Posterior vena cava (tissue), 2 donors: ENCODE measurements at regions not wholly inside any gene's neighbourhood (a gene's known extent, or its start where the extent isn't known, plus 50 kb on each side); places are given as distances from the start of the nearest gene placed in this dataset.

ENCODE experiments used
- DNase-seq: peaks from one replicate; pipeline ENCODE4 v3.0.0-alpha.2; 2020; ENCODE audit warnings: low spot score
- intact Hi-C, 2 donors: fragments of 100-400 bp; cut with DNase I; formaldehyde crosslinking; loops; one replicate each; pipeline versions ENCODE4 v1.14.1 to v1.14.2; 2022 to 2023
- microRNA-seq, 2 donors: library from miRNA; unstranded; fragments of <30 nt; microRNA quantifications; one replicate each; pipeline ENCODE4 v1.2.0, GENCODE V29; 2020 to 2021; ENCODE audit warnings: borderline microRNAs expressed in 2 of 2
- donor health status: DM: yes; HTN: yes; CAD: no.
- donor health status: DM: yes; HTN: yes; CAD: no.

DNA sequence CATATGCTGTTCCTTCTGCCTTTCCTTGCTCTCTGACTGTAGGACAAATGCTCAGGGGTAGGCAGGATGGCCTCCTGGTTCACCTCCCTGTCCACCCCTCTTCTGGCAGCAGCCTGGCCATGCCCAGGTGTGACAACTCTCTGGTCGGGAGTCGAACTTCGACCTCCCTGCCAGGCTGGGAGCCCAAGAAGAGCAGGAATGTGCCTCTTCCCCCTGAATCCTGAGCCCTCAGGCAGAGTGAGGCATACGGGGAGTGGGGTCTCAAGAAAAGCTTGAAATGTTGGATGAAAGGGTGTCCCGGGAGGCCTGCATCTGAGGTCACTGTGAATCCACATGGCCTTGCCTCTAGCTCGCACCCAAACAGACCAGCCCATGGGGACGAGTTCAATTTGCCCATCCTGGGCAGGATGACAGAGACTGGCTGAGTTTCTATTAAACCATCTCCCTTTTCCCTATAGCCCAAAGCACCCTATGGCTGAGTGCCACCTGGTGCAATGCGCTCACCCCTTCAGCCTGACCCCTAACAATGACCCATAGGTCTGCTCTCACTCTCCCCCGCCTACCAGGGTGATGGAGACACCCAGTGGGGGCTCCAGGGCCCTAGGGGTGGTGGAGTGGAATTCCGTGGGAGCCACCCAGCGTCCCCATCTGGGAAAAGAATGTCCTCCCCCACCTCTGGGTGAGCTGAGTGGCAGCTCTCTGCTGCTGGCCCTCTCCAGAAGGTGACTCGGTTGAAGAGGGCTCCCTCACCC, 52.9 kb upstream of the DIO3 start:
- intact Hi-C loops = no loop called here
- DNase-seq = peak; percentile 66

DNA sequence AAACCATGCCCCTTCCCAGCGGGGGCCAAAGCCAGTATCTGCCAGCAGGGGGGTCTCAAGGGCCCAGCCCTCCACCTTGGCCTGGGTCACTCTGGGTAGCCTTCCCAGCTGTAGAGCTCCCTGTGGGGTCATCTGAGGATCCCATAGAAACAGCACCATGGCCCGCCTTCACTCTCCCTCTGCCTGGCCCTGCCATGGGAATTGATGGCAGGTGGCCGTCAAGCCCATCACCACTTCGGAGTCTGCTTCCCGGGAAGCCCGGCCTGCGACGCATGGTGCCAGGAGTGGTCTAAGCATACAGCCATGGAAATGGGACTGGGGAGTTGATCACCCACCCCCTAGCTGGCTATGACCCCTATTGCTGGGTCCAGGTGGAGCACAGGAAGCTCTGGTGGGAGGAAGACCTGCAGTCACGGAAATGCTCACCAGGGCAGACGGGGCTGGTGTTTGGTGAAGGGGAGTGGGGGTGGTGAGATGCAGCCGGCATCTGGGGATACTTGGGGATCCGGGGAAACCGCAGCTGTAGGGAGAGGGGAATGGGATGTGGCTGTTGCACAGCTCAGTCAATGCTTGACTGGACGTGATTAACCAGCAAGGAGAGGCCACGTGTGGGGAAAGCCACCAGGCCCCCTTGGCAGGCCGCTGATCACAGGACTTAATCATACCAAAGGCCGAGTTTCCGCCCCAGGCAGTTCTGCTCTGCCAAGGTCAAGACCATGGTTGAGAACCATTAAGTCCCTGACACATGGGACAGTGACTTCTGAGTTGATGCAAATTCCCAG, 52.2 kb upstream of the DIO3 start:
- DNase-seq = peak; percentile 62
- intact Hi-C loops = no loop called here

DNA sequence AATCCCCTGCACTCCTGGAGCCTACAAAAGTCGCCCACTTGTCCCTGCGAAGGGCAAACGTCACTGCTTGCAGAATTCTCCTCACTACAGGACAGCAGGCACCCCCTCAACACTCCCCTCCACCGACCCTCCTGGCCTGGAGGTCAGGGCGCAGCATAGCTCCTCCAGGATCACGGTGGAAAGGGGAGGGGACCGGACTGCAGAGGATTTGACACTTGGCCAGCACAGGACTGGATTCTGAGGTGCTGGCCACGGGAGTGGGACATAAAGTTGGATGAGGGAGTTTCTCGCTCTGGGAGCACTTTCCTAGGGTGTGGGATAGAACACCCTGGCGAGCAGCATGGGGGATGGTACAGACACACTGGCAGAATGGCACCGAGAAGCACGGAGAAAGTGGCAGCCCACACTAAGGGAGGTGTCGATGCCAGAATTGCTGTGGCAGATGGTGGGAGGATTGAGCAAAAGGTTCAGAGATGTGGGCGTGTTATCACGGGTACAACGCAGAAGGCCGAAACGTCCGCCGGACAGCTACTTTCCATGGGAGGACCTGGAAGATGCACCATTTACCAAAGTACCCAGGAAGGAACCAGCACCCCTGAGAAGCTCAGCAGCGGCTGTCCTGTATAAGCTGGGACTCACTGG, 51.4 kb upstream of the DIO3 start:
- intact Hi-C loops = no loop called here
- peak; percentile 68 for DNase-seq

DNA sequence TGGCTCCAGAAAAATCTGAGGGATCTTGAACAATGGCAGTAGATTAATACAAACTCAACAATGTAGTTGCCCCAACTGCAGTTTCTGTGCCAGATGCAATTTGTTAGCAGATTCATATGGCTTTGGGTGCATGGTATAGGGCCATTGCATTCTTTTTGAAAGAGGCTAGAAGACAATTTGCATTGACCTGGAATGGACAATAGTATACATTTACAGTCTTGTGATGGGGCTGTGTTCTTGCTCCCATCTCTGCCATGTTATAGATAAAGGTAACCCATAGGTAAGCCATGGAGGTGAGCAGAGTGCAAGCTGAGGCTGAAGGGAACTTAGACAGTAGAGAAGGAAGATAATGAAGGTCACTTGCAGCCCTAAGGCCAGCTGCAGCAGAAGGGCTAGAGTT, 50.1 kb upstream of the DIO3 start:
- intact Hi-C loops = no loop called here
- DNase-seq = no peak

Small RNA genes in the stretch of these regions (microRNA-seq; reads per million reads assigned to microRNA genes)
- gene MIR1185-1 (2.6 to 5.2 reads per million in 2 donors), gene MIR1185-2 (0 to 0.65 reads per million in 2 donors), gene MIR1193 (0 reads per million in 2 donors), gene MIR1197 (0.26 to 0.32 reads per million in 2 donors), gene MIR134 (31.8 to 91.6 reads per million in 2 donors), gene MIR154 (42.5 to 42.6 reads per million in 2 donors), gene MIR299 (13.1 to 20.3 reads per million in 2 donors), gene MIR300 (0 reads per million in 2 donors), gene MIR323A (4.4 to 14.2 reads per million in 2 donors), gene MIR323B (0.52 to 3.2 reads per million in 2 donors), gene MIR329-1 (0 reads per million in 2 donors), gene MIR329-2 (0 reads per million in 2 donors), gene MIR369 (89.8 to 125 reads per million in 2 donors), gene MIR376A1 (0.52 to 2.9 reads per million in 2 donors), gene MIR376A2 (0 to 0.32 reads per million in 2 donors), gene MIR376B (3.7 to 13.2 reads per million in 2 donors), gene MIR376C (85.8 to 88.8 reads per million in 2 donors), gene MIR377 (6.3 to 6.8 reads per million in 2 donors), gene MIR379 (164 to 289 reads per million in 2 donors), gene MIR380 (0 to 0.78 reads per million in 2 donors), gene MIR381 (8.4 to 22.3 reads per million in 2 donors), gene MIR382 (141 to 278 reads per million in 2 donors), gene MIR409 (107 to 250 reads per million in 2 donors), gene MIR411 (266 to 317 reads per million in 2 donors), gene MIR412 (0.52 to 0.65 reads per million in 2 donors), gene MIR485 (8.6 to 13.2 reads per million in 2 donors), gene MIR487A (8.4 to 17.7 reads per million in 2 donors), gene MIR487B (179 to 377 reads per million in 2 donors), gene MIR494 (12.0 to 35.8 reads per million in 2 donors), gene MIR495 (9.4 to 13.6 reads per million in 2 donors), gene MIR496 (0.52 to 1.3 reads per million in 2 donors), gene MIR539 (1.0 to 5.5 reads per million in 2 donors), gene MIR541 (0 to 0.32 reads per million in 2 donors), gene MIR543 (9.9 to 13.9 reads per million in 2 donors), gene MIR544A (0 reads per million in 2 donors), gene MIR654 (7.3 to 26.8 reads per million in 2 donors), gene MIR655 (1.6 to 2.6 reads per million in 2 donors), gene MIR656 (0.97 to 1.0 reads per million in 2 donors), gene MIR668 (0 to 0.65 reads per million in 2 donors), gene MIR758 (0.97 to 1.6 reads per million in 2 donors), gene MIR889 (7.6 to 17.4 reads per million in 2 donors)
